Ishikawa (cell line): ENCODE measurements at regions not wholly inside any gene's neighbourhood (a gene's known extent, or its start where the extent isn't known, plus 50 kb on each side); places are given as distances from the start of the nearest gene placed in this dataset.

ENCODE experiments used
- CEBPB ChIP-seq: IDR thresholded peaks from 2 replicates; pipeline ENCODE4 v1.6.1; 2012
- CREB1 ChIP-seq: IDR thresholded peaks from 2 replicates; pipeline ENCODE4 v1.6.1; 2012; ENCODE audit warnings: low read depth
- EGR1 ChIP-seq: IDR thresholded peaks from 2 replicates; pipeline ENCODE4 v1.6.1; 2012
- EP300 ChIP-seq: IDR thresholded peaks from 2 replicates; pipeline ENCODE4 v1.6.1; 2012; ENCODE audit warnings: borderline replicate concordance
- FOXM1 ChIP-seq: IDR thresholded peaks from 2 replicates; pipeline ENCODE4 v1.6.1; 2012; ENCODE audit warnings: low read depth, borderline replicate concordance
- MAX ChIP-seq: IDR thresholded peaks from 2 replicates; pipeline ENCODE4 v1.6.1; 2012
- NFIC ChIP-seq: IDR thresholded peaks from 2 replicates; pipeline ENCODE4 v1.6.1; 2012
- RAD21 ChIP-seq: IDR thresholded peaks from 2 replicates; pipeline ENCODE4 v1.6.1; 2012; ENCODE audit warnings: low read depth
- REST ChIP-seq: IDR thresholded peaks from 2 replicates; pipeline ENCODE4 v1.6.1; 2012; ENCODE audit warnings: low read depth, mild to moderate bottlenecking
- TAF1 ChIP-seq: IDR thresholded peaks from 2 replicates; pipeline ENCODE4 v1.6.1; 2012; ENCODE audit warnings: low read depth, mild to moderate bottlenecking
- TCF12 ChIP-seq: IDR thresholded peaks from 2 replicates; pipeline ENCODE4 v1.6.1; 2012; ENCODE audit warnings: low read depth
- TEAD4 ChIP-seq: IDR thresholded peaks from 2 replicates; pipeline ENCODE4 v1.6.1; 2012
- USF1 ChIP-seq: IDR thresholded peaks from 2 replicates; pipeline ENCODE4 v1.6.1; 2012
- YY1 ChIP-seq: IDR thresholded peaks from 2 replicates; pipeline ENCODE4 v1.6.1; 2012; ENCODE audit warnings: low read depth
- ZBTB7A ChIP-seq: IDR thresholded peaks from 2 replicates; pipeline ENCODE4 v1.6.1; 2012; ENCODE audit warnings: low read depth

- TF ChIP-seq YY1 = no peak
- no peak for TF ChIP-seq TAF1
- no peak for TF ChIP-seq EP300
- TF ChIP-seq TEAD4 = no peak
- no peak for TF ChIP-seq CEBPB
- no peak for TF ChIP-seq NFIC
- no peak for TF ChIP-seq TCF12
- no peak for TF ChIP-seq ZBTB7A
- no peak for TF ChIP-seq REST
These were observed 77.1 kb downstream of the CYRIA start for GRCh38 chr2:16588565-16588964.

- TF ChIP-seq ZBTB7A = no peak
- TF ChIP-seq CREB1 = no peak
- no peak for TF ChIP-seq NFIC
- no peak for TF ChIP-seq FOXM1
- TF ChIP-seq TAF1 = no peak
- no peak for TF ChIP-seq YY1
- no peak for TF ChIP-seq TEAD4
These were observed 78.0 kb downstream of the CYRIA start for GRCh38 chr2:16587601-16588000.

- TF ChIP-seq FOXM1 (no peak), RAD21 (no peak), EGR1 (no peak), YY1 (no peak), REST (no peak), ZBTB7A (no peak), TAF1 (no peak), USF1 (no peak), MAX (no peak), CREB1 (no peak), NFIC (no peak), TEAD4 (no peak), EP300 (no peak), CEBPB (no peak), TCF12 (no peak)
These were observed 80.7 kb downstream of the CYRIA start for GRCh38 chr2:16584824-16585540.

GRCh38 chr2:16584084-16584483 is 81.5 kb downstream of the CYRIA start:
- TF ChIP-seq EGR1 (no peak), YY1 (no peak), FOXM1 (no peak), MAX (no peak), CREB1 (no peak), NFIC (no peak), TCF12 (no peak), TEAD4 (no peak), TAF1 (no peak), REST (no peak), RAD21 (no peak)

- no peak for TF ChIP-seq TEAD4
- TF ChIP-seq EP300 = no peak
These were observed 84.4 kb downstream of the CYRIA start for GRCh38 chr2:16581241-16581640.

GRCh38 chr2:16578081-16578480 is 87.6 kb downstream of the CYRIA start:
- no peak for TF ChIP-seq EGR1
- no peak for TF ChIP-seq USF1
- TF ChIP-seq YY1 = no peak
- TF ChIP-seq REST = no peak
- TF ChIP-seq ZBTB7A = no peak
- TF ChIP-seq MAX = no peak
- TF ChIP-seq TAF1 = no peak
- no peak for TF ChIP-seq TEAD4
- no peak for TF ChIP-seq CEBPB
- no peak for TF ChIP-seq RAD21
- TF ChIP-seq FOXM1 = no peak
- no peak for TF ChIP-seq CREB1
